SK-N-SH (cell line): ENCODE measurements at regions not wholly inside any gene's neighbourhood (a gene's known extent, or its start where the extent isn't known, plus 50 kb on each side); places are given as distances from the start of the nearest gene placed in this dataset.

ENCODE experiments used
- CTCF ChIA-PET: fragments of 300-600, 350-600 bp; formaldehyde crosslinking; extraction: SDS; loops from one replicate; lab custom pipeline; 2021; lab: Yijun Ruan, JAX
- POLR2A ChIA-PET: fragments of 350-600 bp; sonication (Branson Sonifier 250); formaldehyde crosslinking; extraction: SDS; loops from one replicate; lab custom pipeline; 2020; ENCODE audit warnings: antibody characterized with exemption, inconsistent platforms; lab: Yijun Ruan, JAX
- DNase-seq: peaks from one replicate; pipeline ENCODE4 v3.0.0; 2012
- H2AFZ ChIP-seq: fragments of 200-600 bp; sonication (generic); 2 replicates; pipeline ENCODE4 v1.8.1; 2016; ENCODE audit warnings: antibody characterized with exemption, mild to moderate bottlenecking, low read depth
- H3F3A ChIP-seq: fragments of 200-600 bp; sonication (generic); replicated peaks from 2 replicates; pipeline ENCODE3; 2016; ENCODE audit warnings: antibody characterized with exemption, mild to moderate bottlenecking; ENCODE audit not compliant: insufficient read depth
- H3K27ac ChIP-seq, 2 experiments: fragments of 200-500 bp in 1 of 2; fragments of 200-600 bp in 1 of 2; sonication (Bioruptor generic) in 1 of 2; sonication (generic), shearing (Covaris generic) in 1 of 2; 2 replicates each; pipeline versions ENCODE4 v1.5.1 to v1.6.1; 2014 to 2016; ENCODE audit warnings: low read depth in 2 of 2, inconsistent platforms in 1 of 2, low read length in 1 of 2, mild to moderate bottlenecking in 1 of 2, mixed read lengths in 1 of 2
- H3K27me3 ChIP-seq: fragments of 200-600 bp; sonication (generic), shearing (Covaris generic); 2 replicates; pipeline ENCODE4 v1.6.1; 2016; ENCODE audit warnings: mixed run types; ENCODE audit not compliant: insufficient read depth
- H3K36me3 ChIP-seq, 2 experiments: fragments of 200-500 bp in 1 of 2; fragments of 200-600 bp in 1 of 2; sonication (Bioruptor generic) in 1 of 2; sonication (generic) in 1 of 2; replicated peaks in 1 of 2; 2 replicates each; pipeline versions ENCODE3 to v1.5.1; 2014 to 2016; ENCODE audit warnings: low read length in 1 of 2, mild to moderate bottlenecking in 1 of 2; ENCODE audit not compliant: insufficient read depth in 2 of 2, control insufficient read depth in 1 of 2
- H3K4me1 ChIP-seq, 2 experiments: fragments of 200-500 bp in 1 of 2; fragments of 200-600 bp in 1 of 2; sonication (Bioruptor generic) in 1 of 2; sonication (generic), shearing (Covaris generic) in 1 of 2; 2 replicates each; pipeline versions ENCODE4 v1.5.1 to v1.6.1; 2014 to 2016; ENCODE audit warnings: low read depth in 1 of 2, low read length in 1 of 2, mixed run types in 1 of 2; ENCODE audit not compliant: insufficient read depth in 2 of 2, control insufficient read depth in 1 of 2
- H3K4me2 ChIP-seq: fragments of 200-600 bp; sonication (generic), shearing (Covaris generic); 2 replicates; pipeline ENCODE4 v1.6.1; 2017; ENCODE audit warnings: mixed run types
- H3K4me3 ChIP-seq, 2 experiments: fragments of 200-500 bp in 1 of 2; fragments of 200-600 bp in 1 of 2; sonication (Bioruptor generic) in 1 of 2; sonication (generic), shearing (Covaris generic) in 1 of 2; 2 replicates each; pipeline versions ENCODE4 v1.5.1 to v1.8.1; 2014 to 2016; ENCODE audit warnings: low read depth in 2 of 2, inconsistent platforms in 1 of 2, low read length in 1 of 2, mild to moderate bottlenecking in 1 of 2, mixed read lengths in 1 of 2, moderate library complexity in 1 of 2
- H3K79me2 ChIP-seq: fragments of 200-600 bp; sonication (generic); 2 replicates; pipeline ENCODE4 v1.8.1; 2017; ENCODE audit warnings: mild to moderate bottlenecking; ENCODE audit not compliant: insufficient read depth
- H3K9ac ChIP-seq: fragments of 200-600 bp; sonication (generic); 2 replicates; pipeline ENCODE4 v1.6.1; 2017; ENCODE audit warnings: mixed run types
- H3K9me2 ChIP-seq: fragments of 200-600 bp; sonication (generic); 2 replicates; pipeline ENCODE4 v1.6.1; 2017; ENCODE audit warnings: mixed run types
- H3K9me3 ChIP-seq: fragments of 200-600 bp; sonication (generic); 2 replicates; pipeline ENCODE4 v1.6.1; 2017; ENCODE audit warnings: mixed run types, mild to moderate bottlenecking, moderate library complexity
- H4K20me1 ChIP-seq: fragments of 200-600 bp; sonication (generic); 2 replicates; pipeline ENCODE4 v1.6.1; 2017; ENCODE audit warnings: mild to moderate bottlenecking, mixed run types; ENCODE audit not compliant: insufficient read depth
- CHD2 ChIP-seq: fragments of 150-350 bp; IDR thresholded peaks from 2 replicates; pipeline ENCODE4 v1.6.1; 2018; ENCODE audit warnings: low read length; ENCODE audit not compliant: partially characterized antibody
- ELF1 ChIP-seq: IDR thresholded peaks from 2 replicates; pipeline ENCODE4 v1.4.0; 2012
- EP300 ChIP-seq, 2 experiments: IDR thresholded peaks; 2 replicates each; pipeline versions ENCODE4 v1.4.0 to v1.6.1; 2012; ENCODE audit warnings: borderline replicate concordance in 1 of 2, low read depth in 1 of 2, low read length in 1 of 2
- EZH2phosphoT487 ChIP-seq: fragments of 200-600 bp; sonication (generic); IDR thresholded peaks from 2 replicates; pipeline ENCODE4 v1.6.1; 2017; ENCODE audit warnings: low read depth, mixed run types, mild to moderate bottlenecking, antibody characterized with exemption, moderate library complexity, borderline replicate concordance
- FOSL2 ChIP-seq: IDR thresholded peaks from 2 replicates; pipeline ENCODE4 v1.4.0; 2012; ENCODE audit warnings: low read depth, mild to moderate bottlenecking, moderate library complexity, borderline replicate concordance
- GABPA ChIP-seq: IDR thresholded peaks from 2 replicates; pipeline ENCODE4 v1.4.0; 2012; ENCODE audit warnings: low read depth, mild to moderate bottlenecking
- JUND ChIP-seq: IDR thresholded peaks from 2 replicates; pipeline ENCODE4 v1.4.0; 2012
- MEF2A ChIP-seq: IDR thresholded peaks from 2 replicates; pipeline ENCODE4 v1.4.0; 2012; ENCODE audit warnings: low read depth, borderline replicate concordance
- POLR2AphosphoS5 ChIP-seq: IDR thresholded peaks from 2 replicates; pipeline ENCODE4 v1.6.1; 2012; ENCODE audit warnings: low read depth, low read length
- RXRA ChIP-seq: IDR thresholded peaks from 2 replicates; pipeline ENCODE4 v1.4.0; 2012; ENCODE audit warnings: low read depth, mild to moderate bottlenecking, borderline replicate concordance
- SIN3A ChIP-seq: IDR thresholded peaks from 2 replicates; pipeline ENCODE4 v1.6.1; 2012; ENCODE audit warnings: low read depth, mild to moderate bottlenecking, low read length, moderate library complexity, borderline replicate concordance
- TCF12 ChIP-seq: IDR thresholded peaks from 2 replicates; pipeline ENCODE4 v1.4.0; 2012
- TEAD4 ChIP-seq: IDR thresholded peaks from 2 replicates; pipeline ENCODE4 v1.4.0; 2012; ENCODE audit warnings: mild to moderate bottlenecking, borderline replicate concordance; ENCODE audit not compliant: insufficient read depth
- YY1 ChIP-seq: IDR thresholded peaks from 2 replicates; pipeline ENCODE4 v1.4.0; 2012; ENCODE audit warnings: low read depth, mild to moderate bottlenecking
- WGBS: methylation state at CpG from one replicate; pipeline ENCODE4 v1.1.6; 2017; ENCODE audit warnings: low lambda C conversion rate; 5-methylcytosine and 5-hydroxymethylcytosine counted together
- TF ChIP-seq, protein P1 (sequence below): fragments of 200-600 bp; sonication (generic); IDR thresholded peaks from 2 replicates; pipeline ENCODE4 v1.6.1; 2017; ENCODE audit warnings: antibody characterized with exemption, mild to moderate bottlenecking, moderate library complexity
- TF ChIP-seq, protein P2 (sequence below): fragments of 150-350 bp; IDR thresholded peaks from 2 replicates; pipeline ENCODE4 v1.6.1; 2017; ENCODE audit warnings: antibody characterized with exemption, low read length, low read depth, borderline replicate concordance
- TF ChIP-seq, protein P3 (sequence below): IDR thresholded peaks from 2 replicates; pipeline ENCODE4 v1.6.1; 2012; ENCODE audit warnings: mild to moderate bottlenecking, low read depth, low read length, moderate library complexity
- TF ChIP-seq, protein P4 (sequence below): IDR thresholded peaks from 2 replicates; pipeline ENCODE4 v1.4.0; 2012; ENCODE audit warnings: low read depth, borderline replicate concordance
- TF ChIP-seq, protein P5 (sequence below): IDR thresholded peaks from 2 replicates; pipeline ENCODE4 v1.4.0; 2012; ENCODE audit warnings: low read depth
- TF ChIP-seq, protein P6 (sequence below): IDR thresholded peaks from 2 replicates; pipeline ENCODE4; 2012

DNA sequence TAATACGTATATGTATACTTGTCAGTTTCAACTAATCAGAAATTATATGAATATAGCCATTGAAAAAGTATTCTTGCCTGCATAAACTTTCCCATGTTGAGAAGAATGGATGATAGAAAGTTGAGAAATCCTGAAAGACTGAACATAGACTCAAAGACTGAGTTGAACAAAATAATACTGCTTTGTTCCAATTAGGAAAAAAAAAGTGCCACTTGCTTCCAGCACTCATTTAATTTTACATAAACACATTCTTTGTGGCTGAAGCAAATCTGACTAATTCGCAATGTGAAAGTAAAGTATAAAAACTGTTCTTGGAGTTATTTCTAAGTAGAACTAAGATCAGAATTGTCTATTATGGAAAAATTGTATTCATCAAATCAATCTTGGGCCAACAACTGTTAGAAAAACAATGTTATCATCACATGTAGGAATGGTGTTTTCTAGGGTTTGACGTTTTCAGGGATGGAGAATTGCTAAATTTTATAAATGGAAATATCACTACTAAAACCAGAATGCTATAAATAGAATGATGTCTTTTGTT is 2334.6 kb downstream of the PCDH7 start:
- H3K4me1 ChIP-seq, result no peaks in the 10 kb centered on the region
- no peaks in the 10 kb centered on the region for H3K9me2 ChIP-seq
- 27% methylated on average over 3 of the region's 3 CpGs for whole genome bisulfite sequencing
- DNase-seq, result no peak
- no peak overlapping the region for H3K4me3 ChIP-seq
- no peak for TF ChIP-seq JUND
- TF ChIP-seq, protein P1, sequence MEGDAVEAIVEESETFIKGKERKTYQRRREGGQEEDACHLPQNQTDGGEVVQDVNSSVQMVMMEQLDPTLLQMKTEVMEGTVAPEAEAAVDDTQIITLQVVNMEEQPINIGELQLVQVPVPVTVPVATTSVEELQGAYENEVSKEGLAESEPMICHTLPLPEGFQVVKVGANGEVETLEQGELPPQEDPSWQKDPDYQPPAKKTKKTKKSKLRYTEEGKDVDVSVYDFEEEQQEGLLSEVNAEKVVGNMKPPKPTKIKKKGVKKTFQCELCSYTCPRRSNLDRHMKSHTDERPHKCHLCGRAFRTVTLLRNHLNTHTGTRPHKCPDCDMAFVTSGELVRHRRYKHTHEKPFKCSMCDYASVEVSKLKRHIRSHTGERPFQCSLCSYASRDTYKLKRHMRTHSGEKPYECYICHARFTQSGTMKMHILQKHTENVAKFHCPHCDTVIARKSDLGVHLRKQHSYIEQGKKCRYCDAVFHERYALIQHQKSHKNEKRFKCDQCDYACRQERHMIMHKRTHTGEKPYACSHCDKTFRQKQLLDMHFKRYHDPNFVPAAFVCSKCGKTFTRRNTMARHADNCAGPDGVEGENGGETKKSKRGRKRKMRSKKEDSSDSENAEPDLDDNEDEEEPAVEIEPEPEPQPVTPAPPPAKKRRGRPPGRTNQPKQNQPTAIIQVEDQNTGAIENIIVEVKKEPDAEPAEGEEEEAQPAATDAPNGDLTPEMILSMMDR, result no peak
- TF ChIP-seq YY1, result no peak
- no peak for TF ChIP-seq MEF2A
- no peak for TF ChIP-seq EP300 (IDR thresholded peaks at IDR 0.05; ENCODE audit: borderline replicate concordance in 1 of 2, low read depth in 1 of 2, low read length in 1 of 2)
- TF ChIP-seq TCF12, result no peak
- TF ChIP-seq TEAD4, result no peak
- TF ChIP-seq SIN3A, result no peak
- no peak for TF ChIP-seq POLR2AphosphoS5
- TF ChIP-seq ELF1, result no peak
- TF ChIP-seq, protein P2, sequence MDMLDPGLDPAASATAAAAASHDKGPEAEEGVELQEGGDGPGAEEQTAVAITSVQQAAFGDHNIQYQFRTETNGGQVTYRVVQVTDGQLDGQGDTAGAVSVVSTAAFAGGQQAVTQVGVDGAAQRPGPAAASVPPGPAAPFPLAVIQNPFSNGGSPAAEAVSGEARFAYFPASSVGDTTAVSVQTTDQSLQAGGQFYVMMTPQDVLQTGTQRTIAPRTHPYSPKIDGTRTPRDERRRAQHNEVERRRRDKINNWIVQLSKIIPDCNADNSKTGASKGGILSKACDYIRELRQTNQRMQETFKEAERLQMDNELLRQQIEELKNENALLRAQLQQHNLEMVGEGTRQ, result no peak
- TF ChIP-seq EZH2phosphoT487, result no peak
- TF ChIP-seq, protein P3, sequence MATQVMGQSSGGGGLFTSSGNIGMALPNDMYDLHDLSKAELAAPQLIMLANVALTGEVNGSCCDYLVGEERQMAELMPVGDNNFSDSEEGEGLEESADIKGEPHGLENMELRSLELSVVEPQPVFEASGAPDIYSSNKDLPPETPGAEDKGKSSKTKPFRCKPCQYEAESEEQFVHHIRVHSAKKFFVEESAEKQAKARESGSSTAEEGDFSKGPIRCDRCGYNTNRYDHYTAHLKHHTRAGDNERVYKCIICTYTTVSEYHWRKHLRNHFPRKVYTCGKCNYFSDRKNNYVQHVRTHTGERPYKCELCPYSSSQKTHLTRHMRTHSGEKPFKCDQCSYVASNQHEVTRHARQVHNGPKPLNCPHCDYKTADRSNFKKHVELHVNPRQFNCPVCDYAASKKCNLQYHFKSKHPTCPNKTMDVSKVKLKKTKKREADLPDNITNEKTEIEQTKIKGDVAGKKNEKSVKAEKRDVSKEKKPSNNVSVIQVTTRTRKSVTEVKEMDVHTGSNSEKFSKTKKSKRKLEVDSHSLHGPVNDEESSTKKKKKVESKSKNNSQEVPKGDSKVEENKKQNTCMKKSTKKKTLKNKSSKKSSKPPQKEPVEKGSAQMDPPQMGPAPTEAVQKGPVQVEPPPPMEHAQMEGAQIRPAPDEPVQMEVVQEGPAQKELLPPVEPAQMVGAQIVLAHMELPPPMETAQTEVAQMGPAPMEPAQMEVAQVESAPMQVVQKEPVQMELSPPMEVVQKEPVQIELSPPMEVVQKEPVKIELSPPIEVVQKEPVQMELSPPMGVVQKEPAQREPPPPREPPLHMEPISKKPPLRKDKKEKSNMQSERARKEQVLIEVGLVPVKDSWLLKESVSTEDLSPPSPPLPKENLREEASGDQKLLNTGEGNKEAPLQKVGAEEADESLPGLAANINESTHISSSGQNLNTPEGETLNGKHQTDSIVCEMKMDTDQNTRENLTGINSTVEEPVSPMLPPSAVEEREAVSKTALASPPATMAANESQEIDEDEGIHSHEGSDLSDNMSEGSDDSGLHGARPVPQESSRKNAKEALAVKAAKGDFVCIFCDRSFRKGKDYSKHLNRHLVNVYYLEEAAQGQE, result no peak
- TF ChIP-seq CHD2, result no peak
- no peak for TF ChIP-seq FOSL2
- TF ChIP-seq, protein P4, sequence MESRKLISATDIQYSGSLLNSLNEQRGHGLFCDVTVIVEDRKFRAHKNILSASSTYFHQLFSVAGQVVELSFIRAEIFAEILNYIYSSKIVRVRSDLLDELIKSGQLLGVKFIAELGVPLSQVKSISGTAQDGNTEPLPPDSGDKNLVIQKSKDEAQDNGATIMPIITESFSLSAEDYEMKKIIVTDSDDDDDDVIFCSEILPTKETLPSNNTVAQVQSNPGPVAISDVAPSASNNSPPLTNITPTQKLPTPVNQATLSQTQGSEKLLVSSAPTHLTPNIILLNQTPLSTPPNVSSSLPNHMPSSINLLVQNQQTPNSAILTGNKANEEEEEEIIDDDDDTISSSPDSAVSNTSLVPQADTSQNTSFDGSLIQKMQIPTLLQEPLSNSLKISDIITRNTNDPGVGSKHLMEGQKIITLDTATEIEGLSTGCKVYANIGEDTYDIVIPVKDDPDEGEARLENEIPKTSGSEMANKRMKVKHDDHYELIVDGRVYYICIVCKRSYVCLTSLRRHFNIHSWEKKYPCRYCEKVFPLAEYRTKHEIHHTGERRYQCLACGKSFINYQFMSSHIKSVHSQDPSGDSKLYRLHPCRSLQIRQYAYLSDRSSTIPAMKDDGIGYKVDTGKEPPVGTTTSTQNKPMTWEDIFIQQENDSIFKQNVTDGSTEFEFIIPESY, result no peak
- TF ChIP-seq, protein P5, sequence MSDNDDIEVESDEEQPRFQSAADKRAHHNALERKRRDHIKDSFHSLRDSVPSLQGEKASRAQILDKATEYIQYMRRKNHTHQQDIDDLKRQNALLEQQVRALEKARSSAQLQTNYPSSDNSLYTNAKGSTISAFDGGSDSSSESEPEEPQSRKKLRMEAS, result no peak
- TF ChIP-seq, protein P6, sequence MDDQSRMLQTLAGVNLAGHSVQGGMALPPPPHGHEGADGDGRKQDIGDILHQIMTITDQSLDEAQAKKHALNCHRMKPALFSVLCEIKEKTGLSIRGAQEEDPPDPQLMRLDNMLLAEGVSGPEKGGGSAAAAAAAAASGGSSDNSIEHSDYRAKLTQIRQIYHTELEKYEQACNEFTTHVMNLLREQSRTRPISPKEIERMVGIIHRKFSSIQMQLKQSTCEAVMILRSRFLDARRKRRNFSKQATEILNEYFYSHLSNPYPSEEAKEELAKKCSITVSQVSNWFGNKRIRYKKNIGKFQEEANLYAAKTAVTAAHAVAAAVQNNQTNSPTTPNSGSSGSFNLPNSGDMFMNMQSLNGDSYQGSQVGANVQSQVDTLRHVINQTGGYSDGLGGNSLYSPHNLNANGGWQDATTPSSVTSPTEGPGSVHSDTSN, result no peak
- TF ChIP-seq RXRA, result no peak
- no peak for TF ChIP-seq GABPA
- no peak overlapping the region for H3K27ac ChIP-seq
- H3K9ac ChIP-seq, result no peak overlapping the region
- no peaks in the 10 kb centered on the region for H3K79me2 ChIP-seq
- H3K27me3 ChIP-seq, result no peaks in the 10 kb centered on the region
- POLR2A ChIA-PET, result no interaction called here
- H3K36me3 ChIP-seq, result no peaks in the 10 kb centered on the region
- no peaks in the 10 kb centered on the region for H3K9me3 ChIP-seq
- H3F3A ChIP-seq, result no peaks in the 10 kb centered on the region
- no peak overlapping the region for H3K4me2 ChIP-seq
- H2AFZ ChIP-seq, result no peak overlapping the region; the same call in 1 of the 2 replicates
- CTCF ChIA-PET, result no interaction called here
- no peaks in the 10 kb centered on the region for H4K20me1 ChIP-seq
